GM18511 (cell line): ENCODE measurements at regions not wholly inside any gene's neighbourhood (a gene's known extent, or its start where the extent isn't known, plus 50 kb on each side); places are given as distances from the start of the nearest gene placed in this dataset.

Source experiments
- ATAC-seq: cut with Tn5 transposase; IDR thresholded peaks from one replicate; pipeline ENCODE4 v1.9.1; 2021; ENCODE audit warnings: mild to moderate bottlenecking, moderate library complexity; ENCODE audit not compliant: unreplicated experiment

DNA sequence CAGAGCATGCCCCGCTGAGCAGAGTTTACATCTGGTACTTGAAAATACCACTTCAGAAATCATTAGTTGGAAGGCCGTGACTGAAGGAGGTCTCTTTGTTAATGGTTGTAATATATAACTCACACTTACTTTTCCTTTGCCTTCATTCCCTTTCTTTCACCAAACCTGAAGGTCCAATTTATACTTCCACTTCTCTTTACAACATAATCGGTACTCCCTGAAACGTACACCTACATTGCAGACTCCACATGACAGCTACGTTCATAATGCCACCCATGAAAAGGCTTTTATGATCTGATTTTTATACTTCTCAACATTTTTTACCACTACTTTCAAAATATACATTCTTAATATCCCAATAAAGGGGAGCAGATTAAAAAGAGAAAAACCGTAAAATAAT lies 298.7 kb downstream of the C4orf33 start:
- ATAC-seq = no peak

DNA sequence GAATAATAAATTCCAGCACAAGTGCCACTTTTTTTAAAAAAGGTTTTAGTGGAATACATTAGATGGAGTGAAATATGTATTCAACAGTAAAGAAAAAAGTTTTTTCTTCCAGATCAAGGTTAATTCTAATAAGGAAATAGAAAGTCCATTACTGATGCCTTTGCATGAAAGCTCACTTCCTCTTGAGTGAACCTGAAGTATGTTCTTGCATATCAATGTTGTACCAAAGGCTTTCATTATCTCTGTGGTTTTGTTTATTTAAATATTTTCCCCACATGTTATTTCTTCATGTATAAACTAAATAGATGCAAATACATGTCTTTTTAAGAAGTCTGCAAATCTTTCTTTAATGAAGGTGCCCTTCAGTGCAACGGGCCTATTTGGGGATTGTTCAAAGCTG lies 307.9 kb downstream of the C4orf33 start:
- no peak for ATAC-seq

DNA sequence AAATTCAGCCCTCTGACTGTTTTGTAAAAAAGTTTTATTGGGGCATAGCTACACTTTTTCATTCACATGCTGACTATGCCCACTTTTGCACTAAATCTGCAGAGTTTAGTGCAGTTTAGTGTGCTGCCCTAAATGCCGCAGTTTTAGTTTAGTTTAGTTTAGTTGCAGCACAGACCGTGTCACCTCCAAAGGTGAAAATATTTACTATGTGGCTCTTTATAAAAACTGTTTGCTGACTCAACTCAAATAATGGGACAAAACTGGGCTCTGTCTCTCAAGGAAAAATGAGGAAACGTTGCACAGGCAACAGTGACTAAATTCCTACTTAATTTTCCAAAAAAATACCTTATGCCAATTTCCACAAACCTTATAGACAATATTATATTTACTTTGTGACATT lies 314.2 kb downstream of the C4orf33 start:
- no peak for ATAC-seq

DNA sequence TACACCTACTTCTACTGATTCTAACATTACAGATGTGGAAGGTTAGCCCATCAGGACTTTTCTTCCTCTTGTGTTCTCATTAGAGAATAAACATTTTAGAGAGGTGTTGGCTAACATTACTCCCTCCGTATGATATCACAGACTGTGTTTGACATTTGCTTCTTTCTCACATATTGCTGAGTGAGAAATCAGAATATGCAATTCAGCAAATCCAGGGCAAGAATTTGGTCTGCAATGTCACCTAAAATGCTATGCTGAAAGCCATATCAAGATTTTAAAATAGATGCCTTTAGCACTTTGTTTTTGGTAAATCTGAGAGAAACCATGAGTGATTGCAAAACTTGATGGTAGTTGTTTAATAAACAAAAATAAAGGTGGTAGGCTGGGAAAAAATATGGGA lies 319.1 kb downstream of the C4orf33 start:
- ATAC-seq = no peak

DNA sequence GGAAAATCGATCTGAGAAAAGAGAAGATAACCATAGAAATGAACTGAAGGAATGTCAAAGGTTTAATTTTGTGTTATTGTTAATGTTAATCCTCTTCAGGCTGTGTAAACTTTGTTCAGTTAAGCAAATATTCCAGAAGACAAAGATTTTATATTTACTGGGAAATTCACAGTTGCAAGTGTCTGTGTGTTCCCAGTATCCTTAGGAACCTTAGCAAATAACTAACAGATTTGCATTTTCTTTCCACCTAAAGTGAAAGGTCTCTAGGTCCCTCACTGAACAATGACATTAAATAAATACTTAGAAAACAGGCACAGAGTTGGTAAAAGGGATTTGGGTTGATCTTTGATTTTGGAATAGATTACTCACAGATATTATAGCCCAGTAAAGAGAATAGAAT lies 324.7 kb downstream of the C4orf33 start:
- ATAC-seq = no peak

DNA sequence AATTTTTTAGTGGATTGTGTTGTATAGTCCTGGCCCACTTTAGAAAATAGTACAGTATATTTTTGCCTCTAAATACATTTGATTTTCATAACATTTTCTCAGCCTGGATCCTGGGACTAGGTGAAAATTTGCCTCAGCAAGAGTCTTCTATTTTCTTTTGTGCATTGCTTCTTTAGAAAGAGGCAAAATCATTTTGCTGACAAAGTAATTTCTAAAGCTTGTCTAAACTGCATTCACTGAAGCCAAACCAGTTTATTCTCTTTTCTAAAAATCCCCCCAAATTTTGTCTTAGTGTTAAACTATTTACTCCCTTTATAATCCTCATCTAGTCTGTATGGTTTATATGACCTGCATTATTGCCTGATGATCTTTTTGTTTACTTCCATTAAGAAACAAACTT lies 326.3 kb downstream of the C4orf33 start:
- no peak for ATAC-seq

DNA sequence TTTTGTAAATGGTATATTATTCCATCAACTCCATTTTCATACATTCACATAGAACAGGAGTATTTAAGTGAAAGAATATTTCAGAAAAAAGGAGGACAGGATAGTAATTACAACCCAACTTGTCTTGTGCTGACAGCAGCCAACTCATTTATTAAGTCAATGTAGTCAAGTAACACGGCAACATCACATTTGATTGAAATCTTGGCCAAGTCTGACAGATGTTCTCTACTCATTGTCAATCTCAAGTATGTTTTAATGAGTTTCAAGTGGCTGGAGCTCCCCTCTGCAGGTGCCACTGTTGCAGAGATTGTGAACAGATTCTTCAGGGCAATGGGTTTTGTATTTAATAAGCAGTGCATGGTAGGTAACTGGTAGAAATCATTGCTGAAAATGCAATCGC lies 332.5 kb downstream of the C4orf33 start:
- no peak for ATAC-seq

DNA sequence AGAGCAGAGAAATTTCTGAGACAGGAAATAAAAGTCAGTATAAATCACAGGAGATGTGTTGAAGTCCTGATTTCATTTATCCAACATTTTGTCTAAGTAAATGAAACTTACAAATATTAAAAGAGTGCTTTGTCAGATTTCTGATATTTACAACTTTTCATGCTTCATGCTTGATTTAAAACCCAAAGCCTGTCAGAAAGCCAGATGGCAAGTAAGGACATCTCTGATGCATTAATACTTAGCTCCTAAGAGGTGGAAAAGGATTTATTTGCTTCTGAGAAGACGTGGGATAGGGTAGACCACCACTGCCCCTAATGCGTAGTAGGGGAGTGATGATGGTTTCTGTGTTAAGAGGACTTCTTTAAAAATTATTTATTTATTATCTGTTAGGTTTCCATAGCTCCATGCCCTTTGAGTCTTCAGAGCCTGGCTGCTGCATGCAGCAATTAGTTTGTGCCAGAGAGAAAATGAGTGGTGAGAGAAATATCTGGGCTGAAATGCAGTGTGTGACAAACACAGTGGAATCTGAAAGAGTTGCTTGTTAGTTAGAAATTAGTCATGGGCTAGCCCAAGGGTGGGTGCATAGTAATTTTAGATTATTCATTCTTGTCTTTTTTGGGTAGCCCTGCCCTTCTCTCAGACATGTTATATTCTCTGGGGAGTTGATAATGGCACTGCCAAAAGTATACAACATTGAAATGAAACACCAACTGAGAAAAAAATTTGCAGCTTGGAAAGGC lies 333.8 kb downstream of the C4orf33 start:
- no peak for ATAC-seq

DNA sequence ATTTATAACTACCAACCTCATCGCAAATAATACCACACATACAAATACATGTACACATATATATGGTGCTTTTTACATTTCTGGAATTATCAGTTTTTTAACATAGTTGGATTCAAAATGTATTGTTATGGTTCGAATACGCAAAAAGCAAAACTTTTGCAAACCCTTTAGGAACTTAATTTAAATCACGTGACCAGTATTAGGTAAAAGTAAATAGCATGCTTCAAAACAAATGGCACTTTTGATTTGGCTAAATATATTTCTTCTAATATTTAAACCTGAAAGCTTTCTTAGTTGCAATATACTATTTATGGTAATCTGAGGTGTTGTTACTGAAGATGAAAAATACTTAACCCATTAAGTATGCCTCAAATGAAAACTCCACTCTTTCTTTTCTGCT lies 341.4 kb downstream of the C4orf33 start:
- ATAC-seq = no peak

DNA sequence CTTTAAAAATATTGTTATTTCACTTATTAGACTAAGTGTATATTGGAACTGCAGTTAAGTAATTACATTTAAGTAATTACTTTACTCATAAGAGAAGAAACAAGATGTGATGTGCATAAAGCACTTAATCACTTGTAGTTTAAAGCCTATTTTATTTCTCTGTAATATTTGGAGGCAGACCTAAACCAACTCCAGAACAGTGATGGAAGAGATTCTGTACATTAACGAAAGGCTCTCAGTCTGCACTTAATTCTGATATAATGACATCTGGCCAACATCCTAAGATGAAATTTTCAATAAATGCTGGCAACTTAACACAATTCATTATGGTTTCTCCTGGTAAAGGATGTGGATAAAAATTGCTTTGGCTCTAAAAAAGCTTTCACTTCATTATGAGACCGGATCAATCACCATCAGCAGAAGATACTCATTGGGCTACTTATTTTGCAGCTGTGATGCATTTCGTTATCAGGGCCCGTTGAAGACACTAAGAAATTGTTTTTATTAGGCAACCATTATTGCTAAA lies 342.6 kb downstream of the C4orf33 start:
- no peak for ATAC-seq

DNA sequence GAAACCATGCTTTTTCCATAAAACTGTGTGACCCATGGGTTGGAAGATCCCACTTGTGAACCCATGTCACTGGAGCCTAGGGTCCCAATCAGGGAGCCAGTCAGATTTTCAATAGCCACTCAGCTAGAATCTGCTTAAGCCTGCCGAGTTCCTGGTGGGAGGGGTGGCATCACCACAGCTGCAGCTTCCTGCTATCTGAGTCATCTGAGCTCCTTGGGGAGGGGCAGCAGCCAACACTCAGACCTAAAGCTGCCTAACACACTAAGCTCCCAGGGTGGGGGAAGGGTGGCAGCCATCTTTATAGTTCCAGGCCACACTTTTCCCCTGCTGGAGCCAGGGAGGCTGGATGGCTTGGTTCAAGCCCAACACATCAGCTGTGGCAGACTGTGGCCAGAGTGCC lies 350.1 kb downstream of the C4orf33 start:
- ATAC-seq = no peak

DNA sequence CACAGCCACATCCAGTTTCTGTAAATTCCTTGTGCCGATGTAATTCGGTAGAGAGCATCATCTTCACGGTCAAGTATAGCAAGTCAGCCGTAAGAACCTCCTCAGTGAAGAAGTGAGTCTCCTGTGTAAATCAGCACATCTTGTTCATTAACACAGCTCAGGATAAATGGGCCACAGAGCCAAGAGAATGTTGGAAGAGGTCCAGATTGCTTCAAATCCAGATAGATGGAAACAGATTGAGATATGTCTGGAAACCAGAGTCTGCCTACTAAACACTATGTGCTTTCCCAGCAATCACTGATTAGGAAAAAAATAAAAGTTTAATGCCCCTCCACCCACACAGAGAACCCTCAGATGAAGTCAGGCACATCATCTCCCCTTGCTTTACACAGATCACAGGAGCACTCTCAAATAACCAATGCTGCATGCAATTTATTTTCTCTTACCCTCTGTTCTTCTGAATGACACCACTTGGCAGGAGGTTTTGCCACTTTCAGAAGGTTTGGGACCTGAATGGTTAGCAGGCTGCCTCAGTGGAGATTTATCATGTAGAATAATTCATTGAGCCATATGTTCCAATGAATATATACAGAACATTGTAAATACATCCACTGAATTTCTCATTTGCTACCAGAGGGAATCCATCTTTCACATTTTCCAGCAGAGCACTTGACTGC lies 357.7 kb downstream of the C4orf33 start:
- ATAC-seq = no peak

DNA sequence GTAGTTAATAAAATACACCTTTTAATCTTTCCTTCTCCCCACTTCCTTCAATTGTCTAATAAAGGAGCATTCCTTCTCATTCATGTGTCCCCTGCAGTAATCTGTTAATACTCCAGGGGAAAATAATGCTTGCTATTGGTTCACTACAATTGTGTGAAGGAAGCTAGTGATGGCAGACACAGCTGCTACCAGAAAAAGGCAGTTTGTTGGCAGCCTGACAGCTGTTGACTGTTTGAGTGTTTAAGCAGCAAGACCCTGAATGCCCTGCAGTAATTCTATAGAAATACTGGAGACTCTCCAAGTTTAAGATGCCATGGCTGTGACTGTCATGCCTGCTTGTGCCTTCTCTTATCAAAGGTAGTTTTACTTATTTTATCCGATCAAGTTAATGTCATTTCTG lies 359.5 kb downstream of the C4orf33 start:
- no peak for ATAC-seq

DNA sequence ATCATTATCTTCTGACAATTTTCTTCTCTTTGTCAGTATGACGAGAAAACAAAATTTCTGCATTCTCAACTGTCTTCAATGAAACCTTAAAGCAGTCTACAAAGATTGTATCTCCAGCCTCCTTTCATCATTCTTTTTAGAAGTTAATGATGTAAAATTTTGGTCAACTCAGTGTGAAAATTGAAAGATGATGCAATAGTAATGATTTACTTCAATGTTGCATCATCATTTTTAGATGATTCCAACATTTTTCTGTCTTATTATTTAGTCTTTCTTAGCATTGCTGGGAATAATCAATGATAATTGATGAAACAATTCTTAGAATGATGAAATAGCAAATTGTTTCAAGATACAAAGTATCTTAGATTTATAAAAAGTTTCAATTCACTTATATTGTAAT lies 372.7 kb downstream of the C4orf33 start:
- ATAC-seq = no peak

DNA sequence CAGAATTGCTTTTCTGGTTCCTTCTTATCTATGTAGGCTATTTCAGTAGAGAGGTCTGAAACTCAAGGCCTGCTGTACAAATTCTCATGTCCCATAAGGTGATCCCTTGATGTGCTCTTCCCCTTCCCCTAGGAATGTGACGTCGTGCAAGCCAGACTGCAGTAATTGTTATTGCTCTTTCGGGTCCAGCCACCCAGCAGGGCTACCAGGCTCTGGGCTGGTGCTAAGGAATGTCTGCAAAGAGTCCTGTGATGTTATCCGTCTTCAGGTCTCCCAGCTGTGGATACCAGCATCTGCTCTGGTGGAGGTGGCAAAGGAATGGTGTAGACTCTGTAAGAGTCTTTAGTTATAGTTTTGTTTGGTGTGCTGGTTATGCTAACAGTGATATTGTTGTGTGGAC lies 378.7 kb downstream of the C4orf33 start:
- ATAC-seq = no peak

DNA sequence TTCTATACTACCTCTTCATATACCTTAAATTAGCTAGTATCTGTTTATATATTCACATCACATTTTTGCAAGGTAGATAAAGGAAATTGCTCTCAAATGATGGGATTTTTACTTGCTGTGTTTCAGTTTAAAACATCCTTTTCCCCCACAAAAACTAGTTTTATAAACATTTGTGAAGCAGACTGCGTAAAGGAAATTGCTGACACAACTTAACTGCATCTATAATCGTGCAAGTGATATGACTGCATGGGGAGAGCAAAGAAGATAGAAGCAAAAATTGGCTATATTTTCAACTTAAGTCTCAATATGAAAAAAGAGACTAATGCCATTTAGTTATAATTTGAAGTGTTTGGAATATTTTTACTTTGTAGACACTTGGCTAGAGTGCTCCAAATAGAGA lies 385.2 kb downstream of the C4orf33 start:
- no peak for ATAC-seq

DNA sequence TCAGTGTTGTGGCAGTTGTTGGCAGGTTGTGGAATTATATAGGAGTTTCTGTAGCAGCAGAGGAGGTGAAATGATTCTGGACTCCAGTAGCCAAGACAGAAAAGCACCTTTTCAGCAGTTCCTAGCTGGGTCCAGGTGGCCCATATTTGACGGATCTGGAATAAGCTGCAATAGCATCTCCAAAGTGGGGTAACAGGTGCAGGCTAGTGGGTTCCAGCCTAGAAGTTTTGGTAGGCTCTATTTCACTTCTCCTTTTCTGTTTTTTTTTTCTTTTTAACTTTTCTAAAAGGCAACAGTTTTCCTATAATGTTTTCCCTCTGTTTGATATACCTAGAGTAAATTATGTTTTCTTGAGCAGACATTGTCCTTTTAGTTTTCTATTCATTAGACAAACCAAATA lies 392.5 kb downstream of the C4orf33 start:
- ATAC-seq = no peak

DNA sequence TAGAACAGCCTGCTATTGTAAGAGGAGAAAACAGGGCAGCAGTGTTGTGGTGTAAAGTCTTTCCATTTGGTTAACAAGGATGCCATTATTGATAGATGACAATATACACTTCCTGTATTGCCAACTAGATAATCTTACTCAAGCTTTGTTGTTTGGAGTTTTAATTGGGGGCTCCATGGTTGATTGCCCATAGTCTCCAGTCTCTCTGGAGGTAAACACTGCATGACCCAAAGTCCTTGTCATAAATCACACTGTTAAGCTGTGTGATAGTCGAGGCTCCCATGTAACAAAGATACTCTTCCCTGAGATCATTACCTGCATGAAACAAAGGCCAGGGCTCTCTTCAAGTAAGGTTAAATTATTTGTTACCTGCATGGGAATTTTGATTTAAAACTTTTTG lies 394.6 kb downstream of the C4orf33 start:
- no peak for ATAC-seq

DNA sequence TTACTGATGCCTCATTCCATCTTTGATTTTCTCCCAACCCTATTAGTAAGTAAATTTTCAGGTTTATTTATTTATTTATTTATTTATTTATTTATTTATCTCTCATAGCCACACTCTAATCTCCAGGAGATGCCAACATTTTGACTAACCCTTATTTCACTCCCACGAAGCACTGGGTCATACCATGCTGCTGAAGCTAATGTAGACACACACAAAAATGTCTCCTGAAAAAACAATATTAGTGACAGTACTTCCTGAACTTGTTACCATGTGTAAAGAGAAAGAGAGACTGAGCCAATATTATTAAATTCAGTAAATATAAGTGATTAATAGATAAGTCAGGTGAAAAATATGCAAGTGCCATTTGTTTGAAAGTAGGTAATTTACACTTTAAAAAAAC lies 402.7 kb downstream of the C4orf33 start:
- ATAC-seq = no peak

DNA sequence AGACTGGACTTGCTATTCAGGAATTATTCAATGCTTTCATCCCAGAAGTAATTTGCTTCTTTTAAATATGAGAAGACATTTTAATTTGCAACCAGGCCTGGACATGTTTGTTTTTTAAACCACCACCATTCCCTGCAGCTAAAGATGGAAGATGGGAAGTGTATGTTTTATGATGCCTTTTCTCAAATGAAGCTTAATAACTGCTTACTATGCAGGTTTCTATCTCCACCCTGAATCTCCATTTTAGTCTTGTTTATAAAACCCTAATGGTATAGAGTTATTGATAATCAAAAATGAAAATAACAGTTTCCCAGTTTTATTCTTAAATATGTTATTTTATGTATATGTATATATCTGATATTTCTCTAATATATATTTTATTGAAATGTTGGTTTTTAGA lies 418.9 kb downstream of the C4orf33 start:
- no peak for ATAC-seq

DNA sequence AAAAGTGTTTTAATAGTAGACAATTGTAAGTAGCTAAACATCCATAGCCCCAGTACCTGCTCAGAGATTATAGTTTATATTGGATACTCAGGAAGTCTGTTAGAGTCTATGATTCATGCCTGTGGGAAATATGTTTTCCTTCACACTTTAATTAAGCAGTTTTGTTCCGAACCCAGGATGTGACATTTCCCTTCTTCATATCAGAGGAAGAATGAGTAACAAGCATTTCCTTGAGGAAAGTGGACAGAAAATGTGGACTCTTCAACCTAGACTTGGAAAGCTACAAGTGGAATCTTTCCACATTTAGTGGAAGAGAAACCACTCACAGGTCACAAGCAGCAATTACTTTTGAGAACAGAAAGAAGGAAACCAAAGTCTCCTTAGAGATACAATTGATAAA lies 419.4 kb downstream of the C4orf33 start:
- no peak for ATAC-seq

DNA sequence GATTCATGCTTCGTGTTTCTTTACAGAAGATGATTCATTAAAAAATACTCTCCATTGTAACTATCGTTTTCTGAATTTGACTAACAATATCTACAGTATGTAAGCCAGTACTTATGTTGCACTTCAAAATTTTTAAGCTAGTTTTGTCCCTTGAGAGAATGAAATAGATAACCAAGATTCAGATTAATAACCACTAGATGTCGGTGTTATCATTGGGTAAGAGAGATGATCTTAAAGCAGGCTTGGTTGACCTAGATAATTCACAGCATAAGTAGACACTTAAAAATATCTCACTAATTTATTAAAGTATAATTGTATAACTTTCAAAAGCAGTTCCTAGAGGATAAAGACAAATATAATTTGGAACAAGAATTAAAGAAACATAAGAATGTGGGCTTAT lies 430.9 kb downstream of the C4orf33 start:
- ATAC-seq = no peak

DNA sequence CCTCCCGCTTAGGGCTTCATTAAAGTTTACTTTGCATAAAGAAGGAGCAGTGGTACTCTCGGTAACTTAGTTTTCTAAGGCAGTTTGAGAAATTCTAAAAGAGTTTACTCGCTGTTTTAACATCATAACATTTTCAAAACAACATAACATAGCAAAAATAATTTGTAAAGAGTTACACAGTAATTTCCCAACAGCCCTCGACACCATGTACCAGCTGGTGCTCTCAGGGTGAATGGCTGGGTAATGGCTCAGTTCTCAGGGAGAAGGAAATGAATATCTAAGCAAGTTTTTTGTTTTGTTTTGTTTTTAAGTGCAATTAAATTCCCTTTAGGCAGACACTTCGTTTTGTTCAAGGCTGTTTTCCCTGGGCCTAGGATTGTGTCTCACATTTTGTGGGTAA lies 435.3 kb downstream of the C4orf33 start:
- no peak for ATAC-seq
